ENCODE measurements at regions not wholly inside any gene's neighbourhood (a gene's known extent, or its start where the extent isn't known, plus 50 kb on each side); places are given as distances from the start of the nearest gene placed in this dataset.
A peak's percentile ranks its signal among the peaks of the same experiment; 100 is the strongest.

DNA sequence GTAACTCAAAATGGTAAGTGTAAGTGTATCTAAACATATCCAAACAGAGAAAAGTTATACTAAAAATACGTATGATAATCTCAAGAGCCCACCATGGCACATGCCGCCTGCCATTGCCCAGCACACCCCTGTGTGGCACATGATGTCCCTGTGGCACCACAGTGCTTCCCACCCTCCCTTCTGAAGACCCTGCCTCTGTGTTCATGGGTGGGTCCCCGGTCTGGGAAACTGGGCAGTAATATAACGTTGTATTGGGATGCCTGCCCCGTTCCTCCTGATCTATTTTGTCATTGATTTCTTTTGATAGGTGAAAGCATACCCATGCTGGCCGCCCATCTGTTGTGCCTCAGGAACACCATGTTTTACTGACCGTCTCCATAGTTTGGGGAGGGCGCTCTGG, 296.8 kb upstream of the SHH start (continued):
- TF ChIP-seq, protein P1, sequence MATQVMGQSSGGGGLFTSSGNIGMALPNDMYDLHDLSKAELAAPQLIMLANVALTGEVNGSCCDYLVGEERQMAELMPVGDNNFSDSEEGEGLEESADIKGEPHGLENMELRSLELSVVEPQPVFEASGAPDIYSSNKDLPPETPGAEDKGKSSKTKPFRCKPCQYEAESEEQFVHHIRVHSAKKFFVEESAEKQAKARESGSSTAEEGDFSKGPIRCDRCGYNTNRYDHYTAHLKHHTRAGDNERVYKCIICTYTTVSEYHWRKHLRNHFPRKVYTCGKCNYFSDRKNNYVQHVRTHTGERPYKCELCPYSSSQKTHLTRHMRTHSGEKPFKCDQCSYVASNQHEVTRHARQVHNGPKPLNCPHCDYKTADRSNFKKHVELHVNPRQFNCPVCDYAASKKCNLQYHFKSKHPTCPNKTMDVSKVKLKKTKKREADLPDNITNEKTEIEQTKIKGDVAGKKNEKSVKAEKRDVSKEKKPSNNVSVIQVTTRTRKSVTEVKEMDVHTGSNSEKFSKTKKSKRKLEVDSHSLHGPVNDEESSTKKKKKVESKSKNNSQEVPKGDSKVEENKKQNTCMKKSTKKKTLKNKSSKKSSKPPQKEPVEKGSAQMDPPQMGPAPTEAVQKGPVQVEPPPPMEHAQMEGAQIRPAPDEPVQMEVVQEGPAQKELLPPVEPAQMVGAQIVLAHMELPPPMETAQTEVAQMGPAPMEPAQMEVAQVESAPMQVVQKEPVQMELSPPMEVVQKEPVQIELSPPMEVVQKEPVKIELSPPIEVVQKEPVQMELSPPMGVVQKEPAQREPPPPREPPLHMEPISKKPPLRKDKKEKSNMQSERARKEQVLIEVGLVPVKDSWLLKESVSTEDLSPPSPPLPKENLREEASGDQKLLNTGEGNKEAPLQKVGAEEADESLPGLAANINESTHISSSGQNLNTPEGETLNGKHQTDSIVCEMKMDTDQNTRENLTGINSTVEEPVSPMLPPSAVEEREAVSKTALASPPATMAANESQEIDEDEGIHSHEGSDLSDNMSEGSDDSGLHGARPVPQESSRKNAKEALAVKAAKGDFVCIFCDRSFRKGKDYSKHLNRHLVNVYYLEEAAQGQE (IDR thresholded peaks at IDR 0.05; ENCODE audit: unreplicated experiment): no peak
- no peak for TF ChIP-seq EZH2phosphoT487 (IDR thresholded peaks at IDR 0.05; ENCODE audit: unreplicated experiment)
- no peak for TF ChIP-seq NANOG (IDR thresholded peaks at IDR 0.05; ENCODE audit: borderline replicate concordance)

DNA sequence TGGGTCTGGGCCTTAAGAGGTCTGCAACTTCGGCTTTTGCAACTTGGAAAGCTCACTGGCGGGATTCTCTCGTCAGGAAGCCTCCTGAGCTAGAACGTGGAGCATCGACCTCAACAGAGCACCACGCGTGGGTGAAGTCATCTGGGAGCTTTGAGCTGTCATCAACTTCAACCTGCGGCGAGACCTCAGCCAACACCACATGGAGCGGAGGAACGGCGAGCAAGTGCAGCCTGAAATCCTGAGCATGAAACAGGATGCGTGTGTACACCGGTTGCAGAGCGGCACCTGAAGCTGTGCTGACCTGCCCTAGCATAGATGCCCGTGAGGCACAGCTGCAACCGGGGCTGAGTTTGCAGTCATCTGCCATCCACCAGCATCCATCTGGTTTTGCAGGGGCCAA, 295.7 kb upstream of the SHH start:
- Histone ChIP-seq H3K27ac (ENCODE audit: low read depth) (no peak overlapping the region), H3K9me2 (ENCODE audit: insufficient read depth) (no peaks in the 10 kb centered on the region), H3K27me3 (ENCODE audit: insufficient read depth) (no peaks in the 10 kb centered on the region), H3K79me2 (replicated peaks; ENCODE audit: insufficient read depth) (no peaks in the 10 kb centered on the region), H3K36me3 (ENCODE audit: insufficient read depth) (no peaks in the 10 kb centered on the region), H2AFZ (no peak overlapping the region), H3K4me3 (no peak overlapping the region), H3F3A (replicated peaks; ENCODE audit: low read depth) (no peaks in the 10 kb centered on the region), H3K4me2 (no peak overlapping the region), H4K20me1 (replicated peaks; ENCODE audit: insufficient read depth) (no peaks in the 10 kb centered on the region), H3K4me1 (ENCODE audit: insufficient read depth) (no peaks in the 10 kb centered on the region)
- no peak for ATAC-seq
- TF ChIP-seq ZNF331 (CRISPR knock-in tag; IDR thresholded peaks at IDR 0.05; ENCODE audit: low read depth): no peak
- H3K27ac Mint-ChIP-seq: no peak overlapping the region
- no peak overlapping the region for H3K4me3 Mint-ChIP-seq
- H3K36me3 Mint-ChIP-seq (ENCODE audit: low read depth): no peaks in the 10 kb centered on the region
- H3K4me1 Mint-ChIP-seq: peaks cover 5% of the 10 kb centered on the region; the same call in 1 of the 3 replicates
- no peak for DNase-seq (ENCODE audit: low spot score)
- H3K27me3 Mint-ChIP-seq (ENCODE audit: insufficient read depth, low read depth, poor library complexity): peaks cover 2% of the 10 kb centered on the region
- H3K9me3 Mint-ChIP-seq: peaks cover 2% of the 10 kb centered on the region; the same call in 1 of the 3 replicates

DNA sequence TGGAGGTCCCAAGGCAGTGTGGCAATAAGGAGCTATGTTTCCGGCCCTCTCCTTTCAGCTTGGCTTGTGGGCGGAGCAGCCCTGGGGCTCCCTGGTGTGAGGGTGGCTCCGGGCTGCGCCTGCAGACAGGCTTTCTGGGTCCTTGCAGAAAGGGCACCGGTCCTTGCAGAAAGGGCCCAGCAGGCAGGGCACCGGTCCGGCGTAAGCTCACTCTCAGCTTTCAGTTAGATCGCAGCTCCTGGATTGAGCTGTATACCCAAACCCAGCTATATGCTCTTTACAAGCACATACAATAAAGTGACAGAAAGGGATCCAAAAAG, 293.8 kb upstream of the SHH start:
- no peak overlapping the region for H3K4me3 Mint-ChIP-seq
- no peak for DNase-seq (ENCODE audit: low spot score)
- TF ChIP-seq ZNF331 (CRISPR knock-in tag; IDR thresholded peaks at IDR 0.05; ENCODE audit: low read depth) (no peak), CREB1 (CRISPR knock-in tag; IDR thresholded peaks at IDR 0.05; ENCODE audit: low read depth) (no peak), EZH2phosphoT487 (IDR thresholded peaks at IDR 0.05; ENCODE audit: unreplicated experiment) (no peak), EZH2 (IDR thresholded peaks at IDR 0.05; ENCODE audit: low read depth, unreplicated experiment) (no peak), STAT1 (IDR thresholded peaks at IDR 0.05; ENCODE audit: unreplicated experiment) (no peak), NANOG (IDR thresholded peaks at IDR 0.05; ENCODE audit: borderline replicate concordance) (no peak)
- TF ChIP-seq, protein P1 (IDR thresholded peaks at IDR 0.05; ENCODE audit: unreplicated experiment): no peak
- TF ChIP-seq, protein P2, sequence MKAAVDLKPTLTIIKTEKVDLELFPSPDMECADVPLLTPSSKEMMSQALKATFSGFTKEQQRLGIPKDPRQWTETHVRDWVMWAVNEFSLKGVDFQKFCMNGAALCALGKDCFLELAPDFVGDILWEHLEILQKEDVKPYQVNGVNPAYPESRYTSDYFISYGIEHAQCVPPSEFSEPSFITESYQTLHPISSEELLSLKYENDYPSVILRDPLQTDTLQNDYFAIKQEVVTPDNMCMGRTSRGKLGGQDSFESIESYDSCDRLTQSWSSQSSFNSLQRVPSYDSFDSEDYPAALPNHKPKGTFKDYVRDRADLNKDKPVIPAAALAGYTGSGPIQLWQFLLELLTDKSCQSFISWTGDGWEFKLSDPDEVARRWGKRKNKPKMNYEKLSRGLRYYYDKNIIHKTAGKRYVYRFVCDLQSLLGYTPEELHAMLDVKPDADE (IDR thresholded peaks at IDR 0.05): no peak

More for the DNA sequence above, 293.8 kb upstream of the SHH start:
- Histone ChIP-seq H4K20me1 (replicated peaks; ENCODE audit: insufficient read depth) (no peaks in the 10 kb centered on the region), H3K27ac (ENCODE audit: low read depth) (no peak overlapping the region), H3K4me3 (no peak overlapping the region), H3K9me2 (ENCODE audit: insufficient read depth) (no peaks in the 10 kb centered on the region), H3K4me1 (ENCODE audit: insufficient read depth) (no peaks in the 10 kb centered on the region), H2AFZ (no peak overlapping the region), H3F3A (replicated peaks; ENCODE audit: low read depth) (no peaks in the 10 kb centered on the region), H3K79me2 (replicated peaks; ENCODE audit: insufficient read depth) (no peaks in the 10 kb centered on the region), H3K36me3 (ENCODE audit: insufficient read depth) (no peaks in the 10 kb centered on the region), H3K4me2 (no peak overlapping the region), H3K27me3 (ENCODE audit: insufficient read depth) (no peaks in the 10 kb centered on the region)
- no peaks in the 10 kb centered on the region for H3K36me3 Mint-ChIP-seq (ENCODE audit: low read depth)
- peak; percentile 61 for ATAC-seq
- no peak overlapping the region for H3K27ac Mint-ChIP-seq
- H3K9me3 Mint-ChIP-seq: peaks cover 2% of the 10 kb centered on the region; the same call in 1 of the 3 replicates
- H3K4me1 Mint-ChIP-seq: peaks cover 5% of the 10 kb centered on the region; the same call in 1 of the 3 replicates
- H3K27me3 Mint-ChIP-seq (ENCODE audit: insufficient read depth, low read depth, poor library complexity): peaks cover 2% of the 10 kb centered on the region

All from GM23338 (cell line).